ENCODE measurements at regions not wholly inside any gene's neighbourhood (a gene's known extent, or its start where the extent isn't known, plus 50 kb on each side); places are given as distances from the start of the nearest gene placed in this dataset.

DNA sequence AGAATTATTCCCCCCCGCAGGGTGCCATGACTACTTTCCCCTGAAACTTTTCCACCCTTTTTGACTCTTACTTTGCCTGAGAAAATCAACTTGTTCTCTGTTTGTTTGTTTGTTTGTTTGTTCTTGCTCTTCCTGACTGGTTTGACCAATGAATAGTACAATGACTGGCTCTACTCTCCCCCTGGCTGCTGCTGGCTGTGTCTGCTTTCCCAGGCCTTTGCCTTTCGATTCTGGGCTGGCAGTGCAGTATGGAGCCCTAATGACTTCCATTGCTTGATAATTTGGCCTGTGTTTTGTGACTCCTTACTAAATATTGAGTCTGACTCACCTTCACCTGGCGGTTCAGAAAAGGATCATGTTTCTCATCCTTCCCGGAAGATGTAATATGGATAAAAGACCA lies 241.1 kb downstream of the TMEM182 start:
- no peak for TF ChIP-seq EZH2 (IDR thresholded peaks at IDR 0.05; ENCODE audit: low read length)
- no peak for TF ChIP-seq CTCF (optimal IDR thresholded peaks at IDR 0.05 in 1 of 3, IDR thresholded peaks at IDR 0.05 in 1 of 3, conservative IDR thresholded peaks at IDR 0.05 in 1 of 3; ENCODE audit: extremely low read depth in 1 of 3, insufficient read depth in 2 of 3, low read length in 3 of 3)

Measured in keratinocyte (primary cell).